ENCODE measurements at regions not wholly inside any gene's neighbourhood (a gene's known extent, or its start where the extent isn't known, plus 50 kb on each side); places are given as distances from the start of the nearest gene placed in this dataset.

DNA sequence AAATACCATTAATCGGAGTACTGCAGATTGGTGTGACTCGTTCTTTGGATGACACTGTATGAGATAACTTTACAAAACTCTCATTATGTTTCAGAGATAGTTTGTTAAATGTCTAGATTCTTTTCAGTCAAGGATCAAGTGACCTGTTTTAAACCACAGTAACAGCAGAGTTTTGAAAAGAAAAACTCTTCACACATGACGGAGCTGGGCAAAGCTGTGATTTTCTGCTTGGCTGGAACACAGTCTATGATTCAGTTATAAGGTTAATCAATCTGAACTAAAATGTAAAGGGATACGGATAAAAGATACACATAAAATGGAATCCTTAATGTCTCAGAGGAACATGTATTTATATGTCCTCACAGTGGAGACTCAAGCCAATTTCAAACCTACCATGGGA is 573.2 kb downstream of the PRKD1 start:
- TF ChIP-seq, protein P1, sequence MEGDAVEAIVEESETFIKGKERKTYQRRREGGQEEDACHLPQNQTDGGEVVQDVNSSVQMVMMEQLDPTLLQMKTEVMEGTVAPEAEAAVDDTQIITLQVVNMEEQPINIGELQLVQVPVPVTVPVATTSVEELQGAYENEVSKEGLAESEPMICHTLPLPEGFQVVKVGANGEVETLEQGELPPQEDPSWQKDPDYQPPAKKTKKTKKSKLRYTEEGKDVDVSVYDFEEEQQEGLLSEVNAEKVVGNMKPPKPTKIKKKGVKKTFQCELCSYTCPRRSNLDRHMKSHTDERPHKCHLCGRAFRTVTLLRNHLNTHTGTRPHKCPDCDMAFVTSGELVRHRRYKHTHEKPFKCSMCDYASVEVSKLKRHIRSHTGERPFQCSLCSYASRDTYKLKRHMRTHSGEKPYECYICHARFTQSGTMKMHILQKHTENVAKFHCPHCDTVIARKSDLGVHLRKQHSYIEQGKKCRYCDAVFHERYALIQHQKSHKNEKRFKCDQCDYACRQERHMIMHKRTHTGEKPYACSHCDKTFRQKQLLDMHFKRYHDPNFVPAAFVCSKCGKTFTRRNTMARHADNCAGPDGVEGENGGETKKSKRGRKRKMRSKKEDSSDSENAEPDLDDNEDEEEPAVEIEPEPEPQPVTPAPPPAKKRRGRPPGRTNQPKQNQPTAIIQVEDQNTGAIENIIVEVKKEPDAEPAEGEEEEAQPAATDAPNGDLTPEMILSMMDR (IDR thresholded peaks at IDR 0.05; ENCODE audit: low read depth, low read length): no peak
- TF ChIP-seq EZH2phosphoT487 (IDR thresholded peaks at IDR 0.05; ENCODE audit: low read depth): no peak
- Histone ChIP-seq H3K4me2 (ENCODE audit: low read length) (no peak overlapping the region), H3K79me2 (ENCODE audit: low read length) (no peaks in the 10 kb centered on the region), H3K36me3 (replicated peaks; ENCODE audit: low read depth, low read length) (no peaks in the 10 kb centered on the region), H3K4me1 (ENCODE audit: low read length) (no peaks in the 10 kb centered on the region), H3K27ac (ENCODE audit: low read length) (no peak overlapping the region), H2AFZ (ENCODE audit: low read depth, low read length) (no peak overlapping the region), H3K27me3 (ENCODE audit: low read depth, low read length) (no peaks in the 10 kb centered on the region), H3K9ac (ENCODE audit: low read length) (no peak overlapping the region), H3K4me3 (ENCODE audit: low read length) (no peak overlapping the region), H4K20me1 (ENCODE audit: insufficient read depth, low read length) (no peaks in the 10 kb centered on the region), H3K9me3 (ENCODE audit: insufficient read depth, low read length) (no peaks in the 10 kb centered on the region)

DNA sequence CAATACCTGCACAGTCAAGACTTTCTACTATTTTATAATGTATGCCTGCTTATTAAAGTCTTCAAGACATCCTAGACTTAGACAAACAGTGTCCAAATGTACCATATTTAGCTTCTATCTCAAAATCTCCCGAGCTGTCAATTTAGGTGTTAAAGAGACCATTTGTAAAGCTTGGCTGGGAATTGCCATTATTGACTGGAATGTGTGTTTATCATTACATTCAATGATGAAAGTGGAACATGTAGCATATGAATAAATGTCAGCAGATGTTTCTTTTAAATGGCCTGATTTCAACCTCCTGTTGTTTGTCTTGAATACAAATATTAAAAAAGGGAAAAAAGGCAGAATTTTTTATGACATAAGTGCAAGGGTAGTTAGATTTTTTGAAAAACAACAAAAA is 572.3 kb downstream of the PRKD1 start:
- no peaks in the 10 kb centered on the region for H3K4me1 ChIP-seq (ENCODE audit: low read length)
- no peak overlapping the region for H2AFZ ChIP-seq (ENCODE audit: low read depth, low read length)
- H4K20me1 ChIP-seq (ENCODE audit: insufficient read depth, low read length): no peaks in the 10 kb centered on the region
- H3K27ac ChIP-seq (ENCODE audit: low read length): no peak overlapping the region
- no peaks in the 10 kb centered on the region for H3K79me2 ChIP-seq (ENCODE audit: low read length)
- H3K27me3 ChIP-seq (ENCODE audit: low read depth, low read length): no peaks in the 10 kb centered on the region
- TF ChIP-seq, protein P1 (IDR thresholded peaks at IDR 0.05; ENCODE audit: low read depth, low read length): no peak
- TF ChIP-seq EZH2phosphoT487 (IDR thresholded peaks at IDR 0.05; ENCODE audit: low read depth): no peak
- no peaks in the 10 kb centered on the region for H3K9me3 ChIP-seq (ENCODE audit: insufficient read depth, low read length)
- no peak overlapping the region for H3K4me2 ChIP-seq (ENCODE audit: low read length)
- no peak overlapping the region for H3K4me3 ChIP-seq (ENCODE audit: low read length)
- no peak overlapping the region for H3K9ac ChIP-seq (ENCODE audit: low read length)
- H3K36me3 ChIP-seq (replicated peaks; ENCODE audit: low read depth, low read length): no peaks in the 10 kb centered on the region

DNA sequence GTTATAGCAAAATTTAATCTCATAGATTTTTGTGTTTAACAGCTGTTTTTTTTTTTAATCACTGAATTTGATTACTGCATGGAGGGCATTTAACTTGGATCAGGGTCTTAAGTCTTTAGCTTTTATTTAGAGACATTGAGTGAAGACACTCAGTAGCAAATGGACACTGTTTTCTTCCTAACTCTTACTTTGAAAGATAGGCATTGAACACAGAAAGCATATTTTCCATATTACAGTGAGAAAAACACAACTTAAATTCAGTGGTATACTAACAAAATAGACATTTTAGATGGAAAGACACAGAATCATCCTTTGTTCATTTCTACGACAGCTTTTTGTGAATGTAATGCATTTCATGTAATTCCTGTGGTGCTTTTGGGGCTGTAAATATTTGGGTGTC is 571.8 kb downstream of the PRKD1 start:
- no peak overlapping the region for H3K27ac ChIP-seq (ENCODE audit: low read length)
- no peak overlapping the region for H3K4me2 ChIP-seq (ENCODE audit: low read length)
- no peaks in the 10 kb centered on the region for H3K36me3 ChIP-seq (replicated peaks; ENCODE audit: low read depth, low read length)
- TF ChIP-seq EZH2phosphoT487 (IDR thresholded peaks at IDR 0.05; ENCODE audit: low read depth): no peak
- TF ChIP-seq, protein P1 (IDR thresholded peaks at IDR 0.05; ENCODE audit: low read depth, low read length): no peak
- H3K27me3 ChIP-seq (ENCODE audit: low read depth, low read length): no peaks in the 10 kb centered on the region
- no peaks in the 10 kb centered on the region for H4K20me1 ChIP-seq (ENCODE audit: insufficient read depth, low read length)
- H3K9me3 ChIP-seq (ENCODE audit: insufficient read depth, low read length): no peaks in the 10 kb centered on the region
- no peaks in the 10 kb centered on the region for H3K79me2 ChIP-seq (ENCODE audit: low read length)
- no peak overlapping the region for H2AFZ ChIP-seq (ENCODE audit: low read depth, low read length)
- H3K9ac ChIP-seq (ENCODE audit: low read length): no peak overlapping the region
- H3K4me1 ChIP-seq (ENCODE audit: low read length): no peaks in the 10 kb centered on the region
- no peak overlapping the region for H3K4me3 ChIP-seq (ENCODE audit: low read length)

DNA sequence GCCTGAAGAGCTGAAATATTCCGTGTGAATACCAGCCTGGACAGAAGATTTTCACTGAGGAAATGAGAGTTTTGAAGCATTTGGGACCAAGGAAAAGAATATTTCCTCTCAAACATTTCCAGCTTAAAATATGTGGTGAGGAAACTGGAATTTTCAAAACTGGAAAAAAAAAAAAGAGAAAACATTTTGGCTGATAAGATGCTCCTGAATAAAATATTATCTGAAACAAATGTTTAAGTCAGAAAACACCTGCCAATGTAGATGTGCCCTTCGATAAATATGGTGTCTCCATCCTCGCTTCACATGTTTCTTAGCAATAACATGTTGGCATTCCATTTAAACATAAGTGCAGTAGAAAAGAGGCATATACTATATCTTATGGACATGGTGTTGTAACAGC is 567.0 kb downstream of the PRKD1 start:
- no peak overlapping the region for H3K9ac ChIP-seq (ENCODE audit: low read length)

More for the DNA sequence above, 567.0 kb downstream of the PRKD1 start:
- H3K9me3 ChIP-seq (ENCODE audit: insufficient read depth, low read length): no peaks in the 10 kb centered on the region
- TF ChIP-seq EZH2phosphoT487 (IDR thresholded peaks at IDR 0.05; ENCODE audit: low read depth): no peak
- TF ChIP-seq, protein P1 (IDR thresholded peaks at IDR 0.05; ENCODE audit: low read depth, low read length): no peak
- H3K79me2 ChIP-seq (ENCODE audit: low read length): no peaks in the 10 kb centered on the region
- H2AFZ ChIP-seq (ENCODE audit: low read depth, low read length): no peak overlapping the region
- no peak overlapping the region for H3K27ac ChIP-seq (ENCODE audit: low read length)
- H3K4me1 ChIP-seq (ENCODE audit: low read length): no peaks in the 10 kb centered on the region
- no peak overlapping the region for H3K4me3 ChIP-seq (ENCODE audit: low read length)
- no peak overlapping the region for H3K4me2 ChIP-seq (ENCODE audit: low read length)
- H3K27me3 ChIP-seq (ENCODE audit: low read depth, low read length): no peaks in the 10 kb centered on the region
- H4K20me1 ChIP-seq (ENCODE audit: insufficient read depth, low read length): no peaks in the 10 kb centered on the region
- no peaks in the 10 kb centered on the region for H3K36me3 ChIP-seq (replicated peaks; ENCODE audit: low read depth, low read length)

Measured in OCI-LY3 (cell line).